Neuronal stem cell (in vitro differentiated cells): ENCODE measurements at regions not wholly inside any gene's neighbourhood (a gene's known extent, or its start where the extent isn't known, plus 50 kb on each side); places are given as distances from the start of the nearest gene placed in this dataset.

Experiments used
- DNase-seq: peaks from one replicate; pipeline ENCODE4 v3.0.0-alpha.2; 2013; ENCODE audit warnings: low spot score
- H2AFZ ChIP-seq: one replicate; pipeline ENCODE4 v1.6.1; 2013; ENCODE audit warnings: mild to moderate bottlenecking, low read length, inconsistent platforms
- H2AK5ac ChIP-seq: 2 replicates; pipeline ENCODE4 v1.6.1; 2013; ENCODE audit warnings: low read depth, mild to moderate bottlenecking, inconsistent platforms, low read length, moderate library complexity, mixed read lengths
- H2BK120ac ChIP-seq: 2 replicates; pipeline ENCODE4 v1.6.1; 2013; ENCODE audit warnings: low read depth, mild to moderate bottlenecking, inconsistent platforms, low read length, moderate library complexity, mixed read lengths
- H2BK12ac ChIP-seq: one replicate; pipeline ENCODE4 v1.6.1; 2013; ENCODE audit warnings: low read length, inconsistent platforms
- H2BK15ac ChIP-seq: 2 replicates; pipeline ENCODE4 v1.6.1; 2013; ENCODE audit warnings: mild to moderate bottlenecking, low read length, inconsistent platforms, mixed read lengths
- H2BK5ac ChIP-seq: one replicate; pipeline ENCODE4 v1.6.1; 2013; ENCODE audit warnings: inconsistent platforms, mild to moderate bottlenecking, low read length, moderate library complexity
- H3K14ac ChIP-seq: one replicate; pipeline ENCODE4 v1.6.1; 2013; ENCODE audit warnings: low read length, inconsistent platforms
- H3K18ac ChIP-seq: 2 replicates; pipeline ENCODE4 v1.6.1; 2013; ENCODE audit warnings: low read length, inconsistent platforms
- H3K23ac ChIP-seq: 2 replicates; pipeline ENCODE4 v1.6.1; 2013; ENCODE audit warnings: low read depth, mild to moderate bottlenecking, mixed read lengths, low read length, inconsistent platforms; ENCODE audit not compliant: poor library complexity
- H3K27ac ChIP-seq: replicated peaks from 3 replicates; pipeline ENCODE4 v1.5.1; 2013; ENCODE audit warnings: low read length, inconsistent platforms
- H3K27me3 ChIP-seq, 3 experiments: 2 replicates each; pipeline ENCODE4 v1.6.1; 2013; ENCODE audit warnings: low read length in 3 of 3, mild to moderate bottlenecking in 2 of 3, inconsistent platforms in 1 of 3, low read depth in 1 of 3, mixed read lengths in 1 of 3, moderate library complexity in 1 of 3; ENCODE audit not compliant: control insufficient read depth in 3 of 3, insufficient read depth in 3 of 3
- H3K36me3 ChIP-seq, 2 donors: replicated peaks in 1 of 2; 2 replicates each; pipeline ENCODE4 v1.6.1; 2013; ENCODE audit warnings: low read length in 2 of 2; ENCODE audit not compliant: control insufficient read depth in 2 of 2, insufficient read depth in 2 of 2
- H3K4ac ChIP-seq: 2 replicates; pipeline ENCODE4 v1.6.1; 2013; ENCODE audit warnings: inconsistent platforms, mild to moderate bottlenecking, low read length, moderate library complexity
- H3K4me1 ChIP-seq, 2 donors: 1 replicate in 1 of 2; 2 replicates in 1 of 2; pipeline ENCODE4 v1.6.1; 2013; ENCODE audit warnings: low read length in 2 of 2, low read depth in 1 of 2; ENCODE audit not compliant: control insufficient read depth in 2 of 2, insufficient read depth in 1 of 2
- H3K4me2 ChIP-seq: one replicate; pipeline ENCODE4 v1.6.1; 2013; ENCODE audit warnings: mild to moderate bottlenecking, low read length, inconsistent platforms; ENCODE audit not compliant: insufficient read depth, poor library complexity, severe bottlenecking
- H3K4me3 ChIP-seq, 2 donors: 2 replicates each; pipeline ENCODE4 v1.5.1; 2013; ENCODE audit warnings: low read length in 2 of 2, mild to moderate bottlenecking in 2 of 2, inconsistent platforms in 1 of 2, moderate library complexity in 1 of 2
- H3K79me1 ChIP-seq: one replicate; pipeline ENCODE4 v1.6.1; 2013; ENCODE audit warnings: low read depth, mild to moderate bottlenecking, inconsistent platforms, low read length, moderate library complexity
- H3K9ac ChIP-seq: one replicate; pipeline ENCODE4 v1.6.1; 2013; ENCODE audit warnings: mild to moderate bottlenecking, low read depth, low read length, inconsistent platforms; ENCODE audit not compliant: poor library complexity
- H3K9me3 ChIP-seq, 2 donors: replicated peaks in 1 of 2; 2 replicates each; pipeline versions ENCODE3 to v1.6.1; 2013; ENCODE audit warnings: low read length in 2 of 2, mild to moderate bottlenecking in 2 of 2, inconsistent platforms in 1 of 2, low read depth in 1 of 2, mixed read lengths in 1 of 2, moderate library complexity in 1 of 2; ENCODE audit not compliant: control insufficient read depth in 2 of 2, insufficient read depth in 1 of 2
- H4K8ac ChIP-seq: one replicate; pipeline ENCODE4 v1.6.1; 2013; ENCODE audit warnings: low read depth, mild to moderate bottlenecking, inconsistent platforms, low read length, moderate library complexity
- H4K91ac ChIP-seq: one replicate; pipeline ENCODE4 v1.6.1; 2013; ENCODE audit warnings: low read length, low read depth, mild to moderate bottlenecking, inconsistent platforms; ENCODE audit not compliant: poor library complexity
- WGBS, 2 donors: extraction: QIAGEN DNeasy Blood & Tissue Kit; methylation state at CpG; one replicate each; pipeline ENCODE4 v1.1.7; 2013; ENCODE audit warnings: missing lambda C conversion rate in 2 of 2, mixed read lengths in 1 of 2; ENCODE audit not compliant: insufficient read length in 2 of 2, insufficient replicate concordance in 1 of 2; ENCODE audit errors: extremely low coverage in 2 of 2; 5-methylcytosine and 5-hydroxymethylcytosine counted together

DNA sequence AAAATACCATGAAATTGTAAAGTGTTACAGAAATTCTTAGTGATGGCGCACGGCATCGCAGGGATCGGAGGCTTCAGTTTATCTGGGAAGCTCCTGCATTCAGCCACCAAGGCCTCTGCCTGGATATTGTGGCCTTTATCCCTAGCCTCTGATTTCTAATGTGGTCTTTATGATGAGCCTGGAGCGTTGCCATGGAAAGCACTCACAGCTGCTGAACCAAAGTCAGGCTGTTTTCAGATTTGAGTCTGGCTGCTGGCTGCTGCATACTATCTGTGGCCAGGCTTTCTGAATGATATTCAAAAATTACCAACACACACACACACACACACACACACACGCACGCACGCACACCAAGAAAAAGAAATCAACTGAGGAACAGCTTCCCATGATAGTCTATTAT lies 101.1 kb upstream of the ZNF366 start:
- H2BK5ac ChIP-seq = no peak overlapping the region
- H2AK5ac ChIP-seq = no peak overlapping the region
- no peak overlapping the region for H3K4me3 ChIP-seq
- no peak overlapping the region for H2AFZ ChIP-seq
- WGBS, 2 donors = no CpG with 5 or more reads among the region's 8 CpGs
- H3K79me1 ChIP-seq = no peaks in the 10 kb centered on the region
- H2BK12ac ChIP-seq = no peak overlapping the region
- H3K4me2 ChIP-seq = no peak overlapping the region
- no peak overlapping the region for H2BK120ac ChIP-seq
- H3K4ac ChIP-seq = no peak overlapping the region
- H4K91ac ChIP-seq = no peak overlapping the region
- H4K8ac ChIP-seq = no peak overlapping the region
- no peak for DNase-seq
- H3K27me3 ChIP-seq = no peaks in the 10 kb centered on the region
- H3K18ac ChIP-seq = no peak overlapping the region
- H3K23ac ChIP-seq = no peak overlapping the region
- no peak overlapping the region for H3K27ac ChIP-seq
- no peak overlapping the region for H3K9ac ChIP-seq
- H2BK15ac ChIP-seq = no peak overlapping the region
- H3K36me3 ChIP-seq = no peaks in the 10 kb centered on the region
- H3K14ac ChIP-seq = no peak overlapping the region
- peaks cover 5 to 21% of the 10 kb centered on the region in 2 donors for H3K4me1 ChIP-seq
- H3K9me3 ChIP-seq = no peaks in the 10 kb centered on the region

DNA sequence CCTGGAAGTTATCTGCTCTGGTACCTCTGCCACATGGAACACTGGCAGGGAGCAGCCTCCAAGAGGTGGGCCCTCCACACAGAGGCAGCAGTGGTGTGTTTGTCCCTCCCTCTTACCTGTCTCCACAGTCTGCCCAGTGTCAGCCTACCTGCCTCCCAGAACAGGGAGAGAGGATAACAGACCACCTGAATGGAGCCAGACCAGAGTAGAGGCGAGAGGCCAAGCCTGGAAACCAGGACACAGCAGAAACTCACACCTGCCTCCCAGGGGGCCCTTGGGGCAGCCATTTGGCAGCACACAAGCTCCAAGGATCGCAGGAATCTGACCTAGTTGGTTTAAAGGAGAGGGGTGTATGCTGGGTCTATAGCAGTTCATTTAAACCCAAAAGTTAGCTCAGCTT lies 100.2 kb upstream of the ZNF366 start:
- no peak overlapping the region for H3K9ac ChIP-seq
- H3K14ac ChIP-seq = no peak overlapping the region
- H3K4me1 ChIP-seq = peaks cover 6 to 21% of the 10 kb centered on the region in 2 donors
- no peaks in the 10 kb centered on the region for H3K36me3 ChIP-seq
- WGBS, 2 donors = no CpG with 5 or more reads among the region's 2 CpGs
- H3K27me3 ChIP-seq = no peaks in the 10 kb centered on the region
- H3K23ac ChIP-seq = no peak overlapping the region
- H4K91ac ChIP-seq = no peak overlapping the region
- no peaks in the 10 kb centered on the region for H3K9me3 ChIP-seq
- no peak overlapping the region for H2BK15ac ChIP-seq
- no peak overlapping the region for H3K18ac ChIP-seq
- H2AFZ ChIP-seq = no peak overlapping the region
- no peak overlapping the region for H3K4me2 ChIP-seq
- no peak overlapping the region for H4K8ac ChIP-seq
- no peaks in the 10 kb centered on the region for H3K79me1 ChIP-seq
- no peak overlapping the region for H3K4ac ChIP-seq
- H2BK5ac ChIP-seq = no peak overlapping the region
- no peak for DNase-seq
- no peak overlapping the region for H3K27ac ChIP-seq
- no peak overlapping the region for H2BK12ac ChIP-seq
- no peak overlapping the region for H2BK120ac ChIP-seq
- H3K4me3 ChIP-seq = no peak overlapping the region
- peak overlapping the region; percentile 0 for H2AK5ac ChIP-seq

DNA sequence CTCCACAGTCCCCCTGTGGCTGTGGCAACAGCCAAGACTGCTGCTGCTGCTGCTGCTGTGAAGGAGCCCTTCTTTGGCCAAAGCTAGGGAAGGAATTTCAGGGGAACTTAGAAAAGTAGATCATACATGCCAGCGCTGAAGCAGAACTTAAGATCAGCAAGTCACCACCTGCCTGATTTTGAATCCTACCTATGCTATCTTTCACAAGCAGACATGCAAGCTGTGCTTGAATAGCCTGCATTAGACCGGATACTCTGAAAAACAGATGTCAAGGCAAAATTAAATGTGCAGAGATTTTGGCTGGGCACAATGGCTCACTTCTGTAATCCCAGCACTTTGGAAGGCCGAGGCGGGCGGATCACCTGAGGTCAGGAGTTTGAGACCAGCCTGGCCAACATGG lies 99.3 kb upstream of the ZNF366 start:
- no peak for DNase-seq
- no peak overlapping the region for H3K9ac ChIP-seq
- no peak overlapping the region for H2AK5ac ChIP-seq
- no peak overlapping the region for H4K91ac ChIP-seq
- no CpG with 5 or more reads among the region's 5 CpGs for WGBS, 2 donors
- H3K36me3 ChIP-seq = no peaks in the 10 kb centered on the region
- H3K14ac ChIP-seq = no peak overlapping the region
- no peak overlapping the region for H3K27ac ChIP-seq
- H2AFZ ChIP-seq = peak overlapping the region; percentile 43
- no peak overlapping the region for H3K23ac ChIP-seq
- no peak overlapping the region for H3K4ac ChIP-seq
- H3K79me1 ChIP-seq = no peaks in the 10 kb centered on the region
- H3K4me1 ChIP-seq = peaks cover 6 to 21% of the 10 kb centered on the region in 2 donors
- no peak overlapping the region for H3K4me2 ChIP-seq
- no peaks in the 10 kb centered on the region for H3K9me3 ChIP-seq
- no peak overlapping the region for H2BK12ac ChIP-seq
- no peak overlapping the region for H4K8ac ChIP-seq
- no peak overlapping the region for H2BK15ac ChIP-seq
- H2BK5ac ChIP-seq = no peak overlapping the region
- H3K27me3 ChIP-seq = no peaks in the 10 kb centered on the region
- no peak overlapping the region for H3K4me3 ChIP-seq
- H2BK120ac ChIP-seq = no peak overlapping the region
- H3K18ac ChIP-seq = no peak overlapping the region

DNA sequence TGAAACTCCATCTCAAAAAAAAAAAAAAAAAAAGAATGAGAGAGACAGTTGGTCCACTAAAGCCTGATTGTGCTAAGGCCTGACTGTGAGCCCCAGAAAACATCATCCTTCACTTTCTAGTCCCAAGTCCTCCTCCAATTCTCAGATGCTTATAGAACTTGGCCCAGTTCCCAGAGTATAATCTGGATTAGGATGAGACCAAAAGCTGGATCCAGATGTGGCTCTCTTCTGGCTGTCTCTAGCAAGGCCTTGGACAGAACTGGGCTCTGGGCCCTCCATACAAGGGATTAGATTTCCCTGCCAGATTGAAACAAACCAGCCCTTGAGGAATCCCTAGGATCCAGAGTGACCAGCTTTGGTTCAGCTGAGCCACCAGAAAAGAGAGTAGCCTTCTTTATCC lies 98.4 kb upstream of the ZNF366 start:
- Histone ChIP-seq H3K79me1 (no peaks in the 10 kb centered on the region), H2BK12ac (no peak overlapping the region), H3K4me1 (peaks cover 6 to 14% of the 10 kb centered on the region in 2 donors), H3K23ac (no peak overlapping the region), H3K18ac (no peak overlapping the region), H2BK5ac (no peak overlapping the region), H3K36me3 (no peaks in the 10 kb centered on the region), H2BK120ac (no peak overlapping the region), H3K9ac (no peak overlapping the region), H3K4me2 (no peak overlapping the region), H3K4ac (no peak overlapping the region), H4K8ac (no peak overlapping the region), H3K9me3 (no peaks in the 10 kb centered on the region), H3K27ac (no peak overlapping the region), H4K91ac (no peak overlapping the region), H3K27me3 (no peaks in the 10 kb centered on the region), H2AK5ac (no peak overlapping the region), H2BK15ac (no peak overlapping the region), H2AFZ (no peak overlapping the region), H3K14ac (no peak overlapping the region), H3K4me3 (no peak overlapping the region)
- no peak for DNase-seq
